ENCODE measurements at regions not wholly inside any gene's neighbourhood (a gene's known extent, or its start where the extent isn't known, plus 50 kb on each side); places are given as distances from the start of the nearest gene placed in this dataset.
"Not testable (repeated sequence)": the region's sequence is repeated elsewhere in the genome, so short reads cannot be mapped to it uniquely, and the experiment has no call there.

DNA sequence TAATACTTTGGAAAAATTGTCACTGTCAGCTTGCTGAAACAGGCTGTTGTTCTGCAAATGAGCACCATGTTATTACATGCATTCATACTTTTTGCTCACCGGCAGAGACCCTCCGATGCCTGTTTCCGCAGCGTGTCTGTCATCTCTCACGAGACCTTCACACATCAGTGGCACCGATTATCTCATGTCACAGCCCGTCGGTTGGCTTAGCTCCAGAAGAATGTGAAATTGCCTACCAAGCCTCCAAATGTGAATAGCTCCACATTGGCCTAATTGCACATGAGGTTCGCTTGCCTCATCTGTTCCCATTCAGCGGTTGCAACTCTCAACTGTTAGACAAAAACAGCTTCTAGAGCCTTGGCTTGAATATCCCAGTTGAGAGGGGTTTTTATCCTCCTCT is 233.0 kb downstream of the ACTR3 start:
- DNase-seq (ENCODE audit: extremely low read depth in 1 of 11, low read depth in 9 of 11, low spot score in 4 of 11): peak in 2 of 11 donors; percentile 9 to 11

DNA sequence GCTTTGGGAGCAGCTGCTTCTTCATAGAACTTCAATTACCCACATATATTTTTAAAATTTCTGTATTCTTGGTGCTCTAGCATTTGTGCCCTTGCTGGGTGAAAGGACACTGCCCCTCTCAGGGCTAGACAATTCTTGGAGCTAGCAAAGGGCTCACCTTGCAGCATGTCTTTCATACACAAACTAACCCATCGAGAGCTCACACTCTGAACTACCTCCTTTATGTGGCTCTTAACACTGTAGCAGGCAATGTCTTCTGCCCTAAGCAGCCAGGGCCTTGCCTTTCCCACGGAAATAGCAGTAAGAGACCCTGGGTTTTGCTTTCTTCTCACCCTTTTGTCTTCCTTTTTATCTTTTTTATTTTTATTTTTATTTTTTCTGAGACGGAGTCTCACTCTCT is 234.0 kb downstream of the ACTR3 start:
- no peak for DNase-seq (ENCODE audit: extremely low read depth in 1 of 11, low read depth in 9 of 11, low spot score in 4 of 11)

DNA sequence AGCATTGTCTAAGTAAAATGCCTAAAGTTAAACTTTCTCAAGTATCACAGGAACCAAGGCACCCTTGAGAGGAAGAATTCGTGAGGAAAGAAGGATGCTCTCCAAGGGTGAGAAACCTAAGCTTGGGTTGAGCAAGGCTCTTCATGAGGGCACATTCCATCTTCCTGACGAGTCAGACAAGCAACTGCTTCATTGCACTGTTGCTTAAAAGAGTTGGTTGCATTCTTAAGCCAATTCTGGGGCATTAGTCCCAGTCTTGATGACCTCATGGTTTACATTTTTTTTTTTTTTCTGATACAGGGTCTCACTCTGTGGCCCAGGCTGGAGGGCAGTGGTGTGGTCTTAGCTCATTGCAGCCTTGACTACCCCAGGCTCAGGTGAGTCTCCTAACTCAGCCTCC is 237.5 kb downstream of the ACTR3 start:
- DNase-seq (ENCODE audit: extremely low read depth in 1 of 11, low read depth in 9 of 11, low spot score in 4 of 11): no peak

DNA sequence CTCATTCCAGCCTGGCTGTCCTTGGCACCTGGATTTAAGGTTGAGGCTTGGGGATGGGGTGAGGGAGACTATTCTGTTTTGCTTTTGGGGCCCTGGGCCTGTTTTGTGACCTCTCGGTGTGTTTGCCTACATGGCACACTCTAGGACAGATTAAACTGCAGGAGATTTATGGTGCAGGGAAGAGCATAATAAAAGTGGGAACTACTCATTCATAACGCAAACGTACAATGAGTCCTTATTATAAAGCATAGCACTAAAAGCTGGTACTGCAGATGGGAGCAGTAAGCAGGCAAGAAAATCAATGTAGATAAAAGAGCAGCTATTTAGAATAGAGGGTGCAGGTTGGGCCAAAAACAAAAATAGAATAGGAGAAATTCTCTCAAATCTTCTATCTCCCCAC is 238.4 kb downstream of the ACTR3 start:
- DNase-seq (ENCODE audit: extremely low read depth in 1 of 11, low read depth in 9 of 11, low spot score in 4 of 11): no peak

DNA sequence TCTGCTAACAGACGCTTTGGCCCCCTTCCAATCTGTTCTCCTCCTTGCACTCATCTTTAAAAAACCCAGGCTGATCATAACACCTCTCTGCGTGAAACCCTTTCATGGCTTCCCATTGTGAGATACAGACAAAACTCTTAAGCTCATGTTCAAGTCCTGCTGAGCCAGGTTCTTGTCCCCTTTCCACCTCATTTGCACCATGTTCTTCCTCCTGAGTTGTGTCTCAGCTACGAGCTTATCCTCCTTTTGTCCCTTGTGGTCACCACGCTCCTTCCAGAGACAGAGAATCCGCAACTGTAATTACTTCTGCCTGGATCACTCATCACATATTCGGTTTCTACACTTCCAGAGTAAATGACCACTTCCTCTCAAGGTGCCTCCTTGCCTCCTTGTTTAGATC is 238.8 kb downstream of the ACTR3 start:
- no peak for DNase-seq (ENCODE audit: extremely low read depth in 1 of 11, low read depth in 9 of 11, low spot score in 4 of 11)

DNA sequence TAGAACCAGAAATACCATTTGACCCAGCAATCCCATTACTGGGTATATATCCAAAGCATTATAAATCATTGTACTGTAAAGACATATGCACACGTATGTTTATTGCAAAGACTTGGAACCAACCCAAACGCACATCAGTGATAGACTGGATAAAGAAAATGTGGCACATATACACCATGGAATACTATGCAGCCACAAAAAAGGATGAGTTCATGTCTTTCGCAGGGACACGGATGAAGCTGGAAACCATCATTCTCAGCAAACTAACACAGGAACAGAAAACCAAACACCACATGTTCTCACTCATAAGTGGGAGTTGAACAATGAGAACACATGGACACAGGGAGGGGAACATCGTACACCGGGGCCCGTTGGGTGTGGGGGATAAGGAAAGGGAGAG is 242.2 kb downstream of the ACTR3 start:
- not testable (repeated sequence) for DNase-seq (ENCODE audit: extremely low read depth in 1 of 11, low read depth in 9 of 11, low spot score in 4 of 11)

DNA sequence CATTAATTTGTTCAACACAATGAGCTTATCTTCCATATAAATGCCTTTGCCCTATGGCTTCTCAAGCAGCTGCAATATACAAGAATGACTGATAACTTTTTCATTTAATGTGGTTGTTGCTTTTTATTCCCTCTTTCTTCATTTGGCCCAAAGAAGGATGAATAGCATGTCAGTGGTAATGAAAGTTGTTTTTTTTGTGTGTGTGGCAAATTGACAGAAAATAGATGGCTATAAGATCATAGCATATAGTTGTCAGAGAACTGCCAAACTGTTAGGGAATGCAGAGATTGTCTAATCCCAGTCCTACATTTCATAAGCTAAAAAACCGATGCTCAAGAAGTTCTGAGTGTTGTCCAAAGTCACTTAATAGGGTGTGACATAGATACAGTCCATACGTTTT is 244.3 kb downstream of the ACTR3 start:
- no peak for DNase-seq (ENCODE audit: extremely low read depth in 1 of 11, low read depth in 9 of 11, low spot score in 4 of 11)

DNA sequence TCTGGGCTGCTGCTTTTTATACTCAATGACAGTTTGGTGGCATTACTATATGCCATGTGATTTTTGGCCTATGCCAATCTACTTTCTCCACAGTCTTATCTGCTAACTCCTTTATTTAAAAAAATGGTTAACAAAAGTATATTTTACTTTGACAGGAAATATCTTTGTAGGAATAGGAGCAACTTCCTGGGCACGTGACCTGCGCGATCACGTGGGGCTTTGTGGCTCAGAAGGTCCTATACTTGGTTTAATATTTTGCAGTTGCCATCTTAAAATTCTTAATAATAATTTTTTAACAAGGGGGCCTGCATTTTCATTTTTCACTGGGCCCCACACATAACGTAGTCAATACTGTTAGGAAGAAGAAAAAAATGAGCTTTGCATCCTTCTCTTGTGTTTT is 249.7 kb downstream of the ACTR3 start:
- no peak for DNase-seq (ENCODE audit: extremely low read depth in 1 of 11, low read depth in 9 of 11, low spot score in 4 of 11)

DNA sequence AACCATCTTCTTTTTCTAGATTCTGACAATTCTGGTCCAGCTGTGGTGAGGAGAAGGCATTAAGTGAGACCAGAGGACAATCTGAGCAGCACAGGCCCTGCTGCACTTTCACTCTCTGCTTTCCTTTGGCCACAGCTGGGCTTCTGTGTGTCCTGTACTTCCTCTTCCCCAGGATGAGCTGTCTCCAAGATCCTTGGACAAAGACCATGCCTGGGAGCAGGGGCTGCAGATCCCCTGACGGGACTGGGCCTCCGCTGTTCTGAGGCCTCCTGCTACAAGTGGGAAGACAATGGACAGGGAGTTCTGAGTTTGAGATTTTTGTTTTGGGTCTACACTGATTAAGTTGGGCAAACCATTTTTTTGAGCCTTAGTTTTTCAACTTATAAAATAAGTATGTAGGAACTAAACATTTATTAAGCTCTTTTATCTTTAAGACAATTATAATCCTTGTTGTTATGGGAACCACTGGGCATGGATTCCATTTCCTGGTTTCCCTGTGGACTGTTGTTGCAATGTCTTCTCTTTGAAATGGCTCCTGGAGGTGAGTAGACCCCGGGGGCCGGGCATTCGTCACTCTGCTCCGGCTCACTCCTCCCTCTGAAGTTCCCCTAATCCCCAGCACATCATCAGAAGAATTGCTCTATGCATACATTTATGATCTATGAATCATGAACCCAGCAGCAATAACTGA is 266.6 kb downstream of the ACTR3 start:
- DNase-seq (ENCODE audit: extremely low read depth in 1 of 11, low read depth in 9 of 11, low spot score in 4 of 11): no peak

DNA sequence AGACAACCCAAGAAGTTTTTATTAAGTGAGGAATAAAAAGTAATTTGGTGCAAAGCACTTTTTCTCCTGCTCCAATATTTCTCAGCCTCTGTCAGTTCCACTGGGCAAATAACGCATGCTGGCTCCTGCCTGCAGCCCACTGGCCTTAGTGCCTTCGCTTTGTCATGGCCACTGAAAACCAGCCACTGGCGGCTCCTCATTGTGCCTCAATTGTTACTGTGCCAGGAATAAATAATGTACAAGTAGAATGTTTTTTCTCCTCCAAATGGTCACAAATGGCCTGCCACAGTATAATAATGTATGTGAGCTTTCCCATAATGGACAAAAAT is 267.1 kb downstream of the ACTR3 start:
- no peak for DNase-seq (ENCODE audit: extremely low read depth in 1 of 11, low read depth in 9 of 11, low spot score in 4 of 11)

DNA sequence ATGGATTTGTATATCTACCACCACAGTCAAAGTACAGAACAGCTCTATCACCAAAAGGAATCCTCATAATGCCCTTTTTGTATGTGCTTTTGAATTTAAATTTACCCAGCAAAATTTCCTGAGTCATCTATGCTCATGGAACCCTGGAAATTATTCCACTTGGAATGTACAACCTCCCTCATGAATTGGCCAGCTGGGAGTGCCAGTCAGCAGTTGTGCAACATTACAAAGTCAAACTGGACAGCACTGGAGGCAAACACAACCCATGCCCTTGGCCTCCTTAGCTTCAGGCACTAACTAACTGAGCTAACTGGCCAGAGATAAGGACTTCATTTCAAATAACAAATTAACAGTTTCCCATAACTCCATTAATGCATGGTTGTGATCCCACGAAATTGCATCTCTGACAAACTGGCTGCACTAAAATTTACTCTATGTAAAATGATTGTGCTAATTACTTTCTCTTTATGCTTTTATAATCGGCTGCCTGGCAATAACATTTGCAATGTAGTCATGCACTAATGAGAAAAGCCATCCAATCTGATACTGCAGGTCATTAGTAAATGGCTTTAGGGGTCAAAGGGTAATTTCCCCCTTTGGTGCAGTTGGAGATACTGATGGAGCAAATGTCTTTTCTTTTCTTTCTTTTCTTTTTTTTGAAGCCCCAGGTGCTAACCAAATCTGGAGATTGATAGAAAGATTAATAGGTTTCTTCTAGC is 270.5 kb downstream of the ACTR3 start:
- DNase-seq (ENCODE audit: extremely low read depth in 1 of 11, low read depth in 9 of 11, low spot score in 4 of 11): no peak

DNA sequence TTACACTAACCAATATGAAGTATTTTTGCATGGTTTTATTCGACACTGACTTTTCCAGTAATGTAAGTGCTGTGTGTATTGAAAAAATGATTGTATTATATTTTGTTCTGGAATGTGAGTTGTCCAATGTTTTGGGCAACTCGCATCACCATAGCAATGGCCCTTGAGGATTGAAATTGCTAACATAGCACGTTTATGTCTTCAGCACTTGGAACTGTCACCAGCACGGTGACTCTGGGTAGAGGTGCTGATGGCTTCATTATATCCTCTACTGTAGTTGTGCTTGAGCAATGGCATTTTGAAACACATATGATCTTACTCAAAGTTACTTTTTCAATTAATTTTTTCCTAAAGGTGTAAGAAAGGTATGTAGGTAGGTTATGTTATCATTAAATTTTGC is 271.5 kb downstream of the ACTR3 start:
- no peak for DNase-seq (ENCODE audit: extremely low read depth in 1 of 11, low read depth in 9 of 11, low spot score in 4 of 11)

DNA sequence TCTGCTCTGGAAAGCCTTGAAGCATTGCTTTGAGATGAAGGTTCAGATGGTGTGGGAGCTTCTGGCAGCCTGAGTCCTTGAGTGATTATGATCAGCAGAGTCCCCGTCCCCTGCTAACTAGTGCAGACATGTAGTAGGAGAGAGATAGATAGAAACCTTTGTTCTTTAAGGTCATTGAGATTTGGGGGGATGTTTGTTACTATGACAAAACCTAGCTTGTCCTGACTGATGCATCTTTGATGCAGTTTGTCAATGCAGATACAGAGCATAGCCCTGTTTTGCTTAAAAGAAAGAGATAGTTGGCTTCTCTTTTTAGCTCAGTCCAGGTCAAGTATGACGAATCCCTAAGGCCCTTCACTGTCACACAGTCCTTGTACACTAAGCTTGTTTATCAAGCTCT is 274.6 kb upstream of the DPP10 start:
- DNase-seq (ENCODE audit: extremely low read depth in 1 of 11, low read depth in 9 of 11, low spot score in 4 of 11): no peak

DNA sequence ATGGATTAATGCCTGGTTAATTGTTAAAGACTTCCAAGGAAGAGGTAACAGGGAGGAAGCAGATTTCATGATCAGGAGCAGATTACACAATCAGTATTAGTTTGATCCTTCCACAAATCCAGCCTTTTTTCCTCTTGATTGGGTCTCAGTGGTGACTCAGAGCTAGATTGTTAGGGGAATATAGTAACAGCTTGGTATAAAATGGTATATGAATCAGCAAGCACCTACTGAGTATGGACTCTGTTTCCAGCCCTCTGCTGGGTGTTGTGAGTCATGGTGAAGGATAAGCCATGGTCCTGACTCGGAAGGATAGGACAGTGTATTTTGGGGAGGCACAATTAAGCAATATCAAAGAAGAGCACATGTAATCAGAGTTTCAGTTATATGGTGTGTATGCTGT is 272.4 kb upstream of the DPP10 start:
- no peak for DNase-seq (ENCODE audit: extremely low read depth in 1 of 11, low read depth in 9 of 11, low spot score in 4 of 11)

DNA sequence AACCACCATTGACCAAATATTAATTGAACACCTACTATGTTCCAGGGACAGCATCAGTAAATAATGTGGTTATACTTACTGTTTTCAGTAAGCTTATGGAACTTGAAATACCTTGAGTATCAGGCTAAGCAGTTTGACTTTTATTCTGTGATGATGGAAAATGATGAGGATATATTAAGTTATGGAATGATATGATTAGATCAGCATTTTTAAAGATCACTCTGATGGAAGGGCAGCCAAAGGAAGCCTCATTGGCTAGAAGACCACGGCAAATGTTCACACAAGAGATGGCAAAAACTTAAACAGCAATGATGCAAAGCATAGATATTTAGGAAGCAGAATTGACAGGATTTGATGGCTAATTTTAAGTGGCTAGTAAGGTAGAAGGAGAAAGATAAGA is 266.9 kb upstream of the DPP10 start:
- DNase-seq (ENCODE audit: extremely low read depth in 1 of 11, low read depth in 9 of 11, low spot score in 4 of 11): no peak

DNA sequence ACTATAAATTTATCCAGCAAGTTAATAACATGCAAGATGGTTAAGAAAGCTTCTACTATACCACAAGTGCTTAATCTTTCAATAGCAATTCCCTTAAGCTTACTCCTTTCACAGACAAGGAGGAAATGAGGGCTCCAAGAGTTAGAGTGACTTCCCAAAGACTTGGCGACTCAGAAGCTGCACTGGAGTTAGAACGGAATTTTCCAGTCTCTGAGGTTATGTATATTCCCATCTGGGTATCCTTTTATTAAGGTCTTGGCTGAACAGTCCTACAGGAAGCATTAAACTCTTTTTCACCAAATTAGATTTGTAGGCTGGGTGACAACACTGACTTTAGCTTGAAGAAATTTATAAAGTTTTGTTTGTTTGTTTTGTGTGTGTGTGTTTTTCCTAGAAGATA is 256.9 kb upstream of the DPP10 start:
- DNase-seq (ENCODE audit: extremely low read depth in 1 of 11, low read depth in 9 of 11, low spot score in 4 of 11): peak in 9 of 11 donors; percentile 4 to 40 (median 27)

DNA sequence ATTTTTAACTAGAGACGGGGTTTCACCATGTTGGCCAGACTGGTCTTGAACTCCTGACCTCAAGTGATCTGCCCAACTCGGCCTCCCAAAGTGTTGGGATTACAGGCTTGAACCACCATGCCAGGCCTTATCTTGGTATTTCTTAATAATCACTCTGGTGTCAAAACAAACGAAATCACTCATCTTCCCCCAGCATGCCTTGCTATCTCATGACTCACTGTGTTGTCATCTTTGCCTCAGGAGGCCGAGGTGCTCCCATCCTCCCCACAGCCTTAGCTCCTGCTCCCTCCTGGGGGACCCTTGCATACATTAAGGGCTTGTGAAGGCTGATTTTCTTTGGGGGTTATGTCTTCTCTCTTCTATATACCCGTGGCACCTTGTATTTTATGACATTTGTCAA is 250.1 kb upstream of the DPP10 start:
- no peak for DNase-seq (ENCODE audit: extremely low read depth in 1 of 11, low read depth in 9 of 11, low spot score in 4 of 11)

DNA sequence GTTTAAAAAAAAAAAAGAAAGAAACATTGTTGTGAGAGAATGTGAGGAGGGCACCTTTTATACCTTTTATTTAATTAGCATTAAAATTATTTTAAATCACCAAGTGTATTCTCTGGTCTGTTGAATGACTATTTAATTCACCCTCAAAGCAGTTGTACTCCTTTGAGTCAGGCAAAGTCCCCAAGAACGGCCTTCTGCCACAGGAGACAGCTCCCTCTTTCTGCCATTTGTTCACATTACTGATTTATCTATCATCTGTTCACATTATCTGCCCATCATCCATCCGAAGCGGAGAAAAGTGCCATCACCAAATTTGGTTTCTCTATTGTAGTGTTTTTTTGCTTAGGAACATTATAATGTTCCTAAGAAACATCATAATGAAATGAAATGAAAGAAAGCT is 240.7 kb upstream of the DPP10 start:
- DNase-seq (ENCODE audit: extremely low read depth in 1 of 11, low read depth in 9 of 11, low spot score in 4 of 11): no peak

DNA sequence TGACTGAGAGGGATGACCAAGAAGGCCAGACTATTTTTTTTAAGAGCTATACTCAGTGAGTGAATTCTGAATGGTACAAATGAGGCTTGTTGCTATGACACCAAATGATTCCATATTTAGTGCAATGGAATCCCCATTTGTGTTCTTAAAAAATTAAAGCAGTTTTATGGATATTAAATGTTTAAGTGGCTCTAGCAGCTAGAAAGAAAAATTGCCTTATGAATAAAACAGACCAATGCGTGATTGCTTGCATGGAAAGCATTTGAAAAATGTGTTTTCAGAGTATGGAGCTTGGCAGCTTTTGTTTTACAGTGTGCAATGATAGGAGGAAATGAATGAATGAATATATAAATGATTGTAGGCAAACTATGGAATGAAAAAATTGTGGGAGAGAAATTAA is 238.8 kb upstream of the DPP10 start:
- DNase-seq (ENCODE audit: extremely low read depth in 1 of 11, low read depth in 9 of 11, low spot score in 4 of 11): no peak

DNA sequence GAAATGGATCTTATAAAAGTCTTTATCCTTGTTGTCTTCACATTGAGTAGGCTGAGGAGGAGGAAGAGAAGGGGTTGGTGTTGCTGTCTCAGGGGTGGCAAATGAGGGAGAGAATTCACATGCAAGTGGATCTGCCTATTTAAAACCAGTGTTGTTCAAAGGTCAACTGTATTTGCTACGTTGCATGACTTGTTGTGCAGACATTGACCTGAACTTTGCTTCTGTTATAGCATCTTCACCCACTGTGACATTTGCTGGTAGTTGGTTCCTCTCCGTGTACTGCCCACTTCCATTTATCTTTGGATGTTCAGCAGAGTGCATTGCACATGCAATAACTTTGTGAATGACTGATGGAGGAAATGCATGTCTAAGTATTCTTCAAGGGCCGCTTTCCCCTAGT is 228.6 kb upstream of the DPP10 start:
- no peak for DNase-seq (ENCODE audit: extremely low read depth in 1 of 11, low read depth in 9 of 11, low spot score in 4 of 11)

DNA sequence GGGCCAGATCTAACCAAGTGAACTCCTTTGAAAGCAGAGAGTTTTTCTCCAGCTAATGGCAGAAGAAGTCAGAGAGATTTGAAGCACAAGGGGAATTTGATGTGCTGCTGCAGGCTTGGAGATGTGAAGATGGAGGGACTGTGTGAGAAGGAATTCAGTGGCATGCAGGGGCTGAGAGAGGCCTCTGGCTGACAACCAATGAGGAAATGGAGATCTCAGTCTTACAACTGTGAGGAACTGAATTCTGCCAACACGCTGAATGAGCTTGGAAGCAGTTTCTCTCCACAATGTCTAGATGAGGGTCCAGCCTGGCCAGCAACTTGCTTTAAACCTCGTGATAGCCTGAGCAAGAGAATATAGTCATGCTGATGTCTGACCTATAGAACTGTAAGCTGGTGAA is 224.1 kb upstream of the DPP10 start:
- DNase-seq (ENCODE audit: extremely low read depth in 1 of 11, low read depth in 9 of 11, low spot score in 4 of 11): no peak

Data from renal cortex interstitium (tissue), 11 donors.